Activated CD4-positive, alpha-beta T cell treated with anti-CD3 and anti-CD28 coated beads, Interleukin-2, amount 10 ng/mL, durations not matched to agents 24 days and 14 days (primary cell): ENCODE measurements at regions not wholly inside any gene's neighbourhood (a gene's known extent, or its start where the extent isn't known, plus 50 kb on each side); places are given as distances from the start of the nearest gene placed in this dataset.
A peak's percentile ranks its signal among the peaks of the same experiment; 100 is the strongest.

Source experiments
- DNase-seq: peaks from one replicate; pipeline ENCODE4 v3.0.0; 2022
- H3K27ac Mint-ChIP-seq: one replicate; pipeline ENCODE4 v1.8.0; 2022; ENCODE audit warnings: mild to moderate bottlenecking, mixed read lengths
- H3K27me3 Mint-ChIP-seq: one replicate; pipeline ENCODE4 v1.8.0; 2022; ENCODE audit warnings: mixed read lengths
- H3K36me3 Mint-ChIP-seq: one replicate; pipeline ENCODE4 v1.8.0; 2022; ENCODE audit warnings: low read depth, mild to moderate bottlenecking, mixed read lengths
- H3K4me1 Mint-ChIP-seq: one replicate; pipeline ENCODE4 v1.8.0; 2021; ENCODE audit warnings: mixed read lengths
- H3K4me3 Mint-ChIP-seq: one replicate; pipeline ENCODE4 v1.8.0; 2022; ENCODE audit warnings: mild to moderate bottlenecking, moderate library complexity, mixed read lengths
- H3K9me3 Mint-ChIP-seq: one replicate; pipeline ENCODE4 v1.8.0; 2021; ENCODE audit warnings: mixed read lengths
- intact Hi-C: fragments of 100-400 bp; cut with micrococcal nuclease; formaldehyde crosslinking; loops from one replicate; pipeline ENCODE4 v1.15.1; 2023

- Mint-ChIP-seq H3K27ac (no peak overlapping the region), H3K4me3 (no peak overlapping the region), H3K9me3 (no peaks in the 10 kb centered on the region), H3K4me1 (no peaks in the 10 kb centered on the region), H3K27me3 (no peaks in the 10 kb centered on the region), H3K36me3 (no peaks in the 10 kb centered on the region)
- intact Hi-C loops = no loop called here
- no peak for DNase-seq
These were observed 304.1 kb downstream of the BUD13 start for GRCh38 chr11:116468699-116469098.

- intact Hi-C loops = no loop called here
- Mint-ChIP-seq H3K4me3 (no peak overlapping the region), H3K4me1 (no peaks in the 10 kb centered on the region), H3K9me3 (no peaks in the 10 kb centered on the region), H3K27ac (no peak overlapping the region), H3K27me3 (no peaks in the 10 kb centered on the region), H3K36me3 (no peaks in the 10 kb centered on the region)
- DNase-seq = no peak
These were observed 305.0 kb downstream of the BUD13 start for GRCh38 chr11:116467823-116468222.

GRCh38 chr11:116466801-116467200, 306.0 kb downstream of the BUD13 start:
- no peaks in the 10 kb centered on the region for H3K36me3 Mint-ChIP-seq
- H3K4me1 Mint-ChIP-seq = no peaks in the 10 kb centered on the region
- intact Hi-C loops = no loop called here
- no peak for DNase-seq
- H3K27ac Mint-ChIP-seq = no peak overlapping the region
- H3K27me3 Mint-ChIP-seq = peaks cover 2% of the 10 kb centered on the region
- no peaks in the 10 kb centered on the region for H3K9me3 Mint-ChIP-seq
- no peak overlapping the region for H3K4me3 Mint-ChIP-seq

GRCh38 chr11:116466191-116466590, 306.6 kb downstream of the BUD13 start:
- no peaks in the 10 kb centered on the region for H3K9me3 Mint-ChIP-seq
- H3K4me1 Mint-ChIP-seq = no peaks in the 10 kb centered on the region
- H3K27me3 Mint-ChIP-seq = peaks cover 2% of the 10 kb centered on the region

GRCh38 chr11:116465056-116465455, 307.7 kb downstream of the BUD13 start:
- no peak for DNase-seq
- Mint-ChIP-seq H3K4me3 (no peak overlapping the region), H3K9me3 (no peaks in the 10 kb centered on the region), H3K27ac (no peak overlapping the region), H3K36me3 (no peaks in the 10 kb centered on the region), H3K27me3 (peaks cover 2% of the 10 kb centered on the region), H3K4me1 (no peaks in the 10 kb centered on the region)
- intact Hi-C loops = no loop called here

More at GRCh38 chr11:116466191-116466590, 306.6 kb downstream of the BUD13 start:
- Mint-ChIP-seq H3K27ac (no peak overlapping the region), H3K36me3 (no peaks in the 10 kb centered on the region), H3K4me3 (no peak overlapping the region)
- DNase-seq = no peak
- intact Hi-C loops = no loop called here

DNA sequence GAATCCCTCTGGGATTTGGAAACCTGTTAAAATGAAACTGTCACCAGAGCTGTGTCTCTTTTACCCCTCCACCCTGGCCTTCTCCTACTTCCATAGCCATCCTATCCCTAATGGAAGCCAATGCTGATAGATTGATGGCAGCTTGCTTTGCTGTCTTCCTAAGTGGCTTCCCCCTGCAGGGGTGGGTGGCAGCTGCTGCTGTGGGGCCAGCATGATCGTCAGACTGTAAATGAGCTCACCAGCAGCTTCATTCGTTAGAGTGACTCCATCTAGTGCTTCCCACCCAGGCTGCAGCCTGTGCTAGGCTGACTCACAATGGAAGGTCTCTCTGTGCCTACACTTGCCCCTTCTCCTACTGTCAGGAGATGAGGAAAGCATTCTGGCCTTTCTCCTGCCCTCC, 311.0 kb downstream of the BUD13 start:
- H3K27me3 Mint-ChIP-seq = peaks cover 4% of the 10 kb centered on the region
- H3K4me1 Mint-ChIP-seq = no peaks in the 10 kb centered on the region
- no peak overlapping the region for H3K27ac Mint-ChIP-seq
- no peak overlapping the region for H3K4me3 Mint-ChIP-seq
- H3K36me3 Mint-ChIP-seq = no peaks in the 10 kb centered on the region
- no peaks in the 10 kb centered on the region for H3K9me3 Mint-ChIP-seq
- intact Hi-C loops = no loop called here
- DNase-seq = no peak

DNA sequence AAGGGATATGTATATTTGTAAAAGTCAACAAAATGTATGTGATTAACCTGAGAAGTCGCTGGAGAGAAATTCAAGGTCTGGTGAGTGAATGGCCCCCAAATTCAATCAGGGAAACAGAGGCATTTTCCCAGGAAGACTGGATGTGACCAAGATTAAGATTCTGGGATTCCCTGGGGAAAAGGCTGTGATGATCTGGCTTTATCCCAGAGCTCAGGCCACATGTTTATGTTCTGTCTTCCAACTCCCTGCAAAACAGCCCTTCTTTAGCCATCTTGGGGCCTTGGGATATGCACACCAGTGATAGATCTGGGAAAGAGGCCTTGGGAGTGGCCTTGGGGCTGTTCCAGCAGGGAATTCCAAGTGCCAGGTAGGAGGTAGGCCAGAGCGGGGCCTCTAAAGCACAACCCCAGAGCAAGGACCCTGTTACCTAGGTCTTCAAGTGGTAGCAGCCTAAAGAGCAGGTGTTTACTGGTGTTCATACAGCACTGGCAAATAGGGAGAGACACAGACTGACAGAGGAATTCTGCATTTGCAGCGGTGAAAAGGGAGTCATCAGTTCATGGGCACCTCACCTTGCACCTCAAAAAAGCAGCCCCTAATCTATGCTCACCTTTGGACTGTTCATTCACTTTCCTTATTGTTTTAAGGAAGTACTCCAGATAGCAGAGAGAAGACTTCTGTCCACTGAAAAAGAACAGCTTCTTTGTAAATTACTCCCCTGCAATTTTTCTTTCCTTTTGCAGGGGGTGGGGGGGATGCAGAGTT, 312.4 kb downstream of the BUD13 start:
- no peak overlapping the region for H3K4me3 Mint-ChIP-seq
- no peak overlapping the region for H3K27ac Mint-ChIP-seq
- no peaks in the 10 kb centered on the region for H3K36me3 Mint-ChIP-seq
- no peaks in the 10 kb centered on the region for H3K9me3 Mint-ChIP-seq
- H3K27me3 Mint-ChIP-seq = peaks cover 4% of the 10 kb centered on the region
- DNase-seq = no peak
- H3K4me1 Mint-ChIP-seq = no peaks in the 10 kb centered on the region
- intact Hi-C loops = no loop called here

DNA sequence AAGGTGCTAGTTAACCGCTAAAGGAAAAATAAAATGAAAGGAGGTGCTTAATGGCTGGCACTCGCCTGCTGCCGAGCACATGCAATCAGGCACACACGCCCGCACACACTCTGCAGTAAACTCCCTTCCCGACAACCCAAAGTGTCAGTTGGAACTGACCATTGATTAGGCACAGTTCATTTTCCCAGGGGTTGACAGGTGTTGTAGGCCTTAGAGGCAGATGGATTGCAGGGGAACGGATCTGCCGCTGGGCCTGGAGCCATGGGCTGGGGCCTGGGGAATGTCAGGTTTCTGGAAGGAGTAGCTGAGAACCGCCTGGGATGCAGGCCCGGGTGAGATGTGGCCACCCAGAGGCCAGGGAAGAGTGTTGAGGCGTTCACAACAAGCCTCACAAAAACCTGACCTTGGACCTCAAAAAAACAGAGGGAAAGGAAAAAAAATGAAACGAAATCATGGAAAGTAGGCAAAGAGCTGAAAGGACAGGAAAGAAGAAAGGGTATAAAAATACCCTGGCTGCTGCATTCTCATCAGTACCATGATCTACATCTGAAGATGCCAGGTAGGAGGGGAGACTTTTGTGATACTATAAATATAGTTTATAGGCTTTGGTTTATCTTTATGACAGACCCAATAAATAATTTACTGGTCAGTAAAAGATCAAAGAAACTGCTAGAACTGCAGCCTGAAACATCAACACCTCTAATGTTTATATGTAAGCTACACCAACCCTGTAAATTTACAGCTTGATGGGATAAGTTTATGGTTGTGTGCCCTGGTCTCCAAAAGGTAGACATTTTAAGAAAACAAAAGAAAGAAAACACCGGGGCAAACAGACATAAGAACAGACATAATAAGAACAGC, 313.4 kb downstream of the BUD13 start:
- Mint-ChIP-seq H3K4me3 (no peak overlapping the region), H3K27me3 (peaks cover 4% of the 10 kb centered on the region), H3K9me3 (no peaks in the 10 kb centered on the region), H3K27ac (no peak overlapping the region), H3K36me3 (no peaks in the 10 kb centered on the region), H3K4me1 (no peaks in the 10 kb centered on the region)
- DNase-seq = no peak
- intact Hi-C loops = no loop called here

DNA sequence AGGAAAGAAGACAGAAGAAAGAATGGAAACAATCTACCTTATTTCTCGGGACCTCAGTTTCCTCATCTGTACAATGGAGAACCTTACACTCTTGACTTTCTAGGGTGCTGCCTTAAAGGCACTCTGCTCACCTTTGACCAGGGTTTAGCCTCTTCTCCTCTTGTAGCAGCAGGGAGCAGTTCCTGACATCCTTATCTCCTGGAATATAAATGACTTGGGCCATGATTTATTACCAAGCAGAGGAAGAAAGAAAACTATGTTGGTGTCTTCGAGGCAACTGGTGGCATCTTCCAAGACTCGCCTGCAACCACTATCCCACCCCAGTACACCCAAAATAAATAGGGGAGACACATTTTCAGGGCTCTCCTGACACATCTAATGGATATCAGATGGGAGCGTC, 314.2 kb downstream of the BUD13 start:
- no peak overlapping the region for H3K4me3 Mint-ChIP-seq
- no peaks in the 10 kb centered on the region for H3K4me1 Mint-ChIP-seq
- H3K27me3 Mint-ChIP-seq = peaks cover 4% of the 10 kb centered on the region
- DNase-seq = no peak
- intact Hi-C loops = no loop called here
- H3K36me3 Mint-ChIP-seq = no peaks in the 10 kb centered on the region
- H3K9me3 Mint-ChIP-seq = no peaks in the 10 kb centered on the region
- no peak overlapping the region for H3K27ac Mint-ChIP-seq

- intact Hi-C loops = no loop called here
- Mint-ChIP-seq H3K27ac (no peak overlapping the region), H3K4me3 (no peak overlapping the region), H3K27me3 (peaks cover 3% of the 10 kb centered on the region), H3K4me1 (no peaks in the 10 kb centered on the region), H3K36me3 (no peaks in the 10 kb centered on the region), H3K9me3 (no peaks in the 10 kb centered on the region)
- DNase-seq = no peak
These were observed 315.3 kb downstream of the BUD13 start for GRCh38 chr11:116457336-116458007.

DNA sequence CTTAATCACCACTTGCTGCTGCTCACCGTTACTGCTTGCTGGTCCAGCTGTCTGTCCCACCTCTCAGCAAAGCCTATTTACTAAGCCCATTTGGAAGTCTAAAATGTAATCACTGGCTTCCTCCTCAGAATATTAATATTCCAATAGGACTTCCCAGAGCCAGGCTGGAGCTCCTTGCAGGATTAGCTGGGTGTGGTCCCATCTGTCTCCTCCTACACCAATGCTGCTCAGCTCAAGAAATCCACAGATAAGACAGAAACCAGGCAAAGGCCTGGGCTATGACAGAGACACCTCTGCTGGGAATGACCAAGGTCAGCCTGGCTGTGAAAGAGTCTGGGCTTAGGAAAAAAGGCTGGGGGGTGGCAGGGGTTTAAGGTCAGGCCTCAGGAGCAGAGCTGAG, 317.8 kb downstream of the BUD13 start:
- Mint-ChIP-seq H3K27ac (no peak overlapping the region), H3K4me3 (no peak overlapping the region), H3K27me3 (peaks cover 3% of the 10 kb centered on the region), H3K4me1 (no peaks in the 10 kb centered on the region), H3K9me3 (peaks cover 3% of the 10 kb centered on the region), H3K36me3 (no peaks in the 10 kb centered on the region)
- DNase-seq = no peak
- intact Hi-C loops = loop anchor here (5.0 kb wide), 1 partner anchor 237 kb away; no protein-coding TSS in a partner anchor

DNA sequence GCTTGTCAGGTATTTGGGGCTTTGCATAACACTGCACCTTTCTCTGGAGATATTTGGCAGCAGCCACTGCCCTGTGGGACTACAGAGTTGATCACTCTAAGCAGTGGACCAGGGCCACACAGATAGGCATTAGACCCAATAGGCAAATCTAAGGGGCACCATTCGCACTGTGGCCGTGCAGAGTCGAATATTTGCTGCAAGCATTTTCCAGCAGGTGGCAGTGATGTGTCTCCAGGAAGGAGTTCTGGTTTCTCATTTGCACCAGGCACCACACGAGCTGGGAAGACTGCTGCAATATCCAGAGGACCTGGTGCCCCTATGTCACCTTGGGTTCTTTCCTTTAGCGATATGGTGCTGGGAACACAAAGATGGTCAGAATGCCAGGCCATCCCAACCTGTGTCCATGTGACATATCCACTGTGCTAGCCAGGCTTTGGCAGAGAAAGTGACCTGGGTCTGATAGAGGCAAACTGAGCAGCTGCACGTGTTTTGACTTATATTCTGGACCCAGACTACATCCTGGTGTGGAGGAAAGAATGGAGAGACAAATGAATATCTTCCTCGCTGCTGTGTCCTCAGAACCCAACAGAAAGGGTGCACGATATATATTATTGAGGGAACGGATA, 318.7 kb downstream of the BUD13 start:
- peak; percentile 72 for DNase-seq
- peaks cover 2% of the 10 kb centered on the region for H3K27me3 Mint-ChIP-seq
- intact Hi-C loops = loop anchor here (5.0 kb wide), 1 partner anchor 238 kb away; no protein-coding TSS in a partner anchor
- H3K9me3 Mint-ChIP-seq = peaks cover 3% of the 10 kb centered on the region
- no peak overlapping the region for H3K4me3 Mint-ChIP-seq
- no peaks in the 10 kb centered on the region for H3K36me3 Mint-ChIP-seq
- no peaks in the 10 kb centered on the region for H3K4me1 Mint-ChIP-seq
- no peak overlapping the region for H3K27ac Mint-ChIP-seq

DNA sequence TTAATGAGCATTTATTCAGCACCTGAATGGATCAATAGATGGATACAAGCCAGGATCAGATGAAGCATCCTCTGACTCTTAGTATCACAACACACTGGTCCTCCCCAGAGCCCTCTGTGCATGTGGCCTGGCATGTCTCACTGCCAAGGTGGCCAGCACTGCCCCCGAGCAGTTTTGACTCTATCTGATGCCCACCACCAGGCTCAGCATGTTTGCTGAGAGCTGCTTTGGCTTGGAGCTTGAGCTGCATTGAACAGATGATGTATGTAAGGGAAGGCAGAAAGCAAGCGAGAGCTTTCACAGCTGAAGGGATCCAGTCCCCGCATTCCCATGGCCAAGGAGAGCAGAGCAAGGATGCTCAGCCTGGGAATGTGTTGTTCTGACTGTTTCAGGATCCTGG, 320.3 kb downstream of the BUD13 start:
- Mint-ChIP-seq H3K9me3 (peaks cover 3% of the 10 kb centered on the region), H3K36me3 (no peaks in the 10 kb centered on the region), H3K4me1 (no peaks in the 10 kb centered on the region), H3K27me3 (no peaks in the 10 kb centered on the region), H3K4me3 (no peak overlapping the region), H3K27ac (no peak overlapping the region)
- no peak for DNase-seq
- intact Hi-C loops = loop anchor here (5.0 kb wide), 1 partner anchor 240 kb away; no protein-coding TSS in a partner anchor
